B cell (primary cell): ENCODE measurements at regions not wholly inside any gene's neighbourhood (a gene's known extent, or its start where the extent isn't known, plus 50 kb on each side); places are given as distances from the start of the nearest gene placed in this dataset.
A peak's percentile ranks its signal among the peaks of the same experiment; 100 is the strongest.

Source experiments
- ATAC-seq: fragments of 200-7000 bp; cut with Tn5 transposase; one replicate; pipeline ENCODE4 v1.10.0; 2021; ENCODE audit warnings: low read depth, mild to moderate bottlenecking, moderate number of reproducible peaks, moderate library complexity
- CTCF ChIA-PET: fragments of 350-600 bp; sonication (Branson Sonifier 250); formaldehyde crosslinking; loops from one replicate; lab custom pipeline; 2021; ENCODE audit warnings: antibody characterized with exemption, inconsistent platforms; lab: Charles Lee
- POLR2A ChIA-PET: fragments of 350-600 bp; sonication (Branson Sonifier 250); formaldehyde crosslinking; loops from one replicate; lab custom pipeline; 2021; ENCODE audit warnings: antibody characterized with exemption; lab: Charles Lee
- DNase-seq: peaks from one replicate; pipeline ENCODE4 v3.0.0; 2013
- H2AFZ ChIP-seq: 2 replicates; pipeline ENCODE4 v1.6.1; 2012; ENCODE audit warnings: mild to moderate bottlenecking, low read depth, low read length; ENCODE audit not compliant: insufficient read depth, poor library complexity, severe bottlenecking
- H3K27ac ChIP-seq, 2 donors: 1 replicate in 1 of 2; 2 replicates in 1 of 2; pipeline ENCODE4 v1.5.1; 2012 to 2013; ENCODE audit warnings: low read length in 2 of 2, mild to moderate bottlenecking in 2 of 2, moderate library complexity in 1 of 2
- H3K27me3 ChIP-seq, 4 experiments: fragments of 200-600 bp in 1 of 4; sonication (generic) in 1 of 4; replicated peaks in 1 of 4; 1 replicate in 2 of 4; 2 replicates in 2 of 4; pipeline versions ENCODE4 v1.6.1 to v1.7.0; 2013 to 2016; ENCODE audit warnings: low read length in 3 of 4, mild to moderate bottlenecking in 2 of 4, mixed read lengths in 1 of 4, moderate library complexity in 1 of 4; ENCODE audit not compliant: insufficient read depth in 4 of 4, control insufficient read depth in 3 of 4; ENCODE audit errors: control extremely low read depth in 1 of 4
- H3K36me3 ChIP-seq, 2 experiments: replicated peaks in 1 of 2; 1 replicate in 1 of 2; 2 replicates in 1 of 2; pipeline versions ENCODE4 v1.6.1 to v1.7.1; 2013; ENCODE audit warnings: low read length in 1 of 2; ENCODE audit not compliant: insufficient read depth in 2 of 2, control insufficient read depth in 1 of 2; ENCODE audit errors: control extremely low read depth in 1 of 2, extremely low read depth in 1 of 2
- H3K4me1 ChIP-seq, 2 donors: fragments of 200-600 bp in 1 of 2; sonication (generic) in 1 of 2; 1 replicate in 1 of 2; 2 replicates in 1 of 2; pipeline versions ENCODE4 v1.5.1 to v1.6.1; 2013 to 2017; ENCODE audit warnings: low read length in 2 of 2; ENCODE audit not compliant: control insufficient read depth in 2 of 2, insufficient read depth in 2 of 2
- H3K4me2 ChIP-seq: replicated peaks from 2 replicates; pipeline ENCODE3; 2012; ENCODE audit warnings: mild to moderate bottlenecking, low read depth, low read length; ENCODE audit not compliant: poor library complexity, severe bottlenecking
- H3K4me3 ChIP-seq, 5 experiments: fragments of 200-600 bp in 1 of 5; sonication (generic) in 1 of 5; 1 replicate in 3 of 5; 2 replicates in 2 of 5; pipeline versions ENCODE4 v1.5.1 to v1.7.0; 2011 to 2016; ENCODE audit warnings: low read length in 4 of 5, mild to moderate bottlenecking in 4 of 5, low read depth in 2 of 5, control low read depth in 1 of 5, moderate library complexity in 1 of 5; ENCODE audit not compliant: insufficient read depth in 1 of 5; ENCODE audit errors: control extremely low read depth in 1 of 5, extremely low read depth in 1 of 5
- H3K79me2 ChIP-seq: fragments of 200-600 bp; sonication (generic); one replicate; pipeline ENCODE4 v1.6.0; 2016; ENCODE audit warnings: low read length; ENCODE audit not compliant: control insufficient read depth, insufficient read depth
- H3K9ac ChIP-seq: fragments of 200-600 bp; sonication (generic); 2 replicates; pipeline ENCODE4 v1.6.1; 2017; ENCODE audit warnings: mild to moderate bottlenecking, low read length, moderate library complexity
- H3K9me3 ChIP-seq, 3 donors: one replicate each; pipeline versions ENCODE4 v1.6.1 to v1.7.1; 2013; ENCODE audit warnings: low read length in 2 of 3; ENCODE audit not compliant: control insufficient read depth in 2 of 3, insufficient read depth in 1 of 3; ENCODE audit errors: control extremely low read depth in 1 of 3
- H4K20me1 ChIP-seq: 2 replicates; pipeline ENCODE4 v1.6.0; 2012; ENCODE audit warnings: mild to moderate bottlenecking, low read length; ENCODE audit not compliant: insufficient read depth, control insufficient read depth, poor library complexity, severe bottlenecking
- H3K27ac Mint-ChIP-seq: one replicate; pipeline ENCODE4 v1.8.0; 2021; ENCODE audit warnings: mixed read lengths
- H3K27me3 Mint-ChIP-seq: one replicate; pipeline ENCODE4 v1.8.0; 2021; ENCODE audit warnings: mixed read lengths
- H3K4me1 Mint-ChIP-seq: one replicate; pipeline ENCODE4 v1.8.0; 2021; ENCODE audit warnings: mixed read lengths
- H3K4me3 Mint-ChIP-seq: one replicate; pipeline ENCODE4 v1.8.0; 2021; ENCODE audit warnings: mixed read lengths
- H3K9me3 Mint-ChIP-seq: one replicate; pipeline ENCODE4 v1.8.0; 2022; ENCODE audit warnings: mixed read lengths; ENCODE audit not compliant: insufficient read depth
- CTCF ChIP-seq: fragments of 200-600 bp; IDR thresholded peaks from one replicate; pipeline ENCODE4 v1.8.0; 2022; ENCODE audit warnings: antibody characterized with exemption, mild to moderate bottlenecking
- EZH2 ChIP-seq: IDR thresholded peaks from 2 replicates; pipeline ENCODE4 v1.6.1; 2012; ENCODE audit warnings: borderline replicate concordance, low read depth, mild to moderate bottlenecking, moderate library complexity, low read length; ENCODE audit not compliant: insufficient read depth, poor library complexity, severe bottlenecking
- WGBS: methylation state at CpG from one replicate; pipeline ENCODE4 v1.1.5; 2013; ENCODE audit warnings: missing lambda C conversion rate; ENCODE audit not compliant: insufficient coverage; 5-methylcytosine and 5-hydroxymethylcytosine counted together
- intact Hi-C: fragments of 100-400 bp; cut with micrococcal nuclease; formaldehyde crosslinking; loops from one replicate; pipeline ENCODE4 v1.10.0; 2022

- Histone ChIP-seq H3K27me3 (no peaks in the 10 kb centered on the region), H3K9me3 (peaks cover 0 to 8% (median 2%) of the 10 kb centered on the region in 3 donors), H3K4me3 (no peak overlapping the region), H3K4me1 (peaks cover 23 to 29% of the 10 kb centered on the region in 2 donors), H3K36me3 (no peaks in the 10 kb centered on the region), H3K4me2 (no peak overlapping the region), H2AFZ (no peak overlapping the region), H3K79me2 (no peaks in the 10 kb centered on the region), H3K9ac (no peak overlapping the region), H4K20me1 (no peaks in the 10 kb centered on the region), H3K27ac (no peak overlapping the region)
- WGBS = 96% methylated on average over 9 of the region's 9 CpGs
- intact Hi-C loops = no loop called here
- no peak for TF ChIP-seq EZH2
- TF ChIP-seq CTCF = no peak
- Mint-ChIP-seq H3K4me1 (peaks cover 24% of the 10 kb centered on the region), H3K27ac (no peak overlapping the region), H3K27me3 (no peaks in the 10 kb centered on the region), H3K9me3 (peaks cover 3% of the 10 kb centered on the region), H3K4me3 (no peak overlapping the region)
- ChIA-PET CTCF (no interaction called here), POLR2A (no interaction called here)
- no peak for DNase-seq
- ATAC-seq = no peak
Observed at GRCh38 chr21:35207322-35207721, 158.2 kb upstream of the RUNX1 start.

- H4K20me1 ChIP-seq = no peaks in the 10 kb centered on the region
- peak overlapping the region; percentile 74 for H3K4me2 ChIP-seq
- peak overlapping the region; percentile 81 for H3K4me3 Mint-ChIP-seq
- H3K27ac Mint-ChIP-seq = peak overlapping the region; percentile 71
- peak; percentile 41 for DNase-seq
- ChIA-PET POLR2A (interaction anchor here (0.5 to 1.5 kb wide), 5 partner anchors 17 to 264 kb away, joined by 3 to 9 read pairs (median 3); no protein-coding TSS in a partner anchor), CTCF (interaction anchor here (1.2 to 3.4 kb wide), 3 partner anchors 15 to 317 kb away, joined by 5 to 11 read pairs (median 6); no protein-coding TSS in a partner anchor)
- peak overlapping the region in 1 of 2 donors; percentile 35 for H3K27ac ChIP-seq
- no peak for TF ChIP-seq EZH2
- TF ChIP-seq CTCF = no peak
- intact Hi-C loops = no loop called here
- peaks cover 3% of the 10 kb centered on the region for H3K9me3 Mint-ChIP-seq
- H3K9ac ChIP-seq = peak overlapping the region; percentile 19
- H3K4me3 ChIP-seq = peak overlapping the region in 2 of 5 experiments; percentile 0 to 10
- peaks cover 24% of the 10 kb centered on the region for H3K4me1 Mint-ChIP-seq
- H3K27me3 Mint-ChIP-seq = no peaks in the 10 kb centered on the region
- ATAC-seq = peak; percentile 38
- peaks cover 0 to 8% (median 2%) of the 10 kb centered on the region in 3 donors for H3K9me3 ChIP-seq
- 45% methylated on average over 7 of the region's 11 CpGs for WGBS
- peaks cover 23 to 29% of the 10 kb centered on the region in 2 donors for H3K4me1 ChIP-seq
- no peaks in the 10 kb centered on the region for H3K27me3 ChIP-seq
- no peaks in the 10 kb centered on the region for H3K36me3 ChIP-seq
- H3K79me2 ChIP-seq = no peaks in the 10 kb centered on the region
- H2AFZ ChIP-seq = peak overlapping the region; percentile 59
Observed at GRCh38 chr21:35206141-35207125, 157.3 kb upstream of the RUNX1 start.
